ENCODE measurements at regions not wholly inside any gene's neighbourhood (a gene's known extent, or its start where the extent isn't known, plus 50 kb on each side); places are given as distances from the start of the nearest gene placed in this dataset.
"Not testable (repeated sequence)": the region's sequence is repeated elsewhere in the genome, so short reads cannot be mapped to it uniquely, and the experiment has no call there.

- not testable (repeated sequence) for TF ChIP-seq REST (IDR thresholded peaks at IDR 0.05; ENCODE audit: unreplicated experiment); CTCF (conservative IDR thresholded peaks at IDR 0.05; ENCODE audit: low read depth in 2 of 2); STAT1 (IDR thresholded peaks at IDR 0.05; ENCODE audit: unreplicated experiment)
Measured at GRCh38 chr2:179385756-179386155, 121.1 kb upstream of the SESTD1 start.

Data from GM23338 (cell line).